Natural killer cell (primary cell): ENCODE measurements at regions not wholly inside any gene's neighbourhood (a gene's known extent, or its start where the extent isn't known, plus 50 kb on each side); places are given as distances from the start of the nearest gene placed in this dataset.
A peak's percentile ranks its signal among the peaks of the same experiment; 100 is the strongest.

Experiments
- ATAC-seq, 3 donors: fragments of 150-1000 bp in 2 of 3; fragments of 200-7000 bp in 1 of 3; cut with Tn5 transposase; 1 replicate in 1 of 3; 2 replicates in 2 of 3; pipeline ENCODE4 v1.10.0; 2021; ENCODE audit warnings: mild to moderate bottlenecking in 2 of 3, moderate library complexity in 2 of 3
- DNase-seq, 2 donors: peaks; one replicate each; pipeline versions ENCODE4 v3.0.0 to v3.0.0-alpha.2; 2013 to 2021; ENCODE audit warnings: mixed read lengths in 1 of 2
- H3K27ac ChIP-seq: one replicate; pipeline ENCODE4 v1.5.1; 2013; ENCODE audit warnings: mild to moderate bottlenecking, low read length
- H3K27me3 ChIP-seq: one replicate; pipeline ENCODE4 v1.6.1; 2013; ENCODE audit warnings: low read length; ENCODE audit not compliant: control insufficient read depth, insufficient read depth
- H3K36me3 ChIP-seq: one replicate; pipeline ENCODE4 v1.6.1; 2013; ENCODE audit warnings: low read length; ENCODE audit not compliant: control insufficient read depth, insufficient read depth
- H3K4me1 ChIP-seq: one replicate; pipeline ENCODE4 v1.6.1; 2013; ENCODE audit warnings: low read length; ENCODE audit not compliant: control insufficient read depth, insufficient read depth
- H3K4me3 ChIP-seq: one replicate; pipeline ENCODE4 v1.5.1; 2013; ENCODE audit warnings: low read length
- H3K9me3 ChIP-seq: one replicate; pipeline ENCODE4 v1.6.1; 2013; ENCODE audit warnings: low read length; ENCODE audit not compliant: control insufficient read depth, insufficient read depth
- H3K27ac Mint-ChIP-seq, 2 donors: one replicate each; pipeline ENCODE4 v1.8.0; 2022; ENCODE audit warnings: mild to moderate bottlenecking in 2 of 2, mixed read lengths in 2 of 2, moderate library complexity in 1 of 2
- H3K27me3 Mint-ChIP-seq, 2 donors: one replicate each; pipeline ENCODE4 v1.8.0; 2022; ENCODE audit warnings: low read depth in 2 of 2, mixed read lengths in 2 of 2
- H3K36me3 Mint-ChIP-seq: one replicate; pipeline ENCODE4 v1.8.0; 2022; ENCODE audit warnings: mixed read lengths
- H3K4me1 Mint-ChIP-seq, 2 donors: one replicate each; pipeline ENCODE4 v1.8.0; 2022; ENCODE audit warnings: mixed read lengths in 2 of 2
- H3K4me3 Mint-ChIP-seq: one replicate; pipeline ENCODE4 v1.8.0; 2022; ENCODE audit warnings: mild to moderate bottlenecking, moderate library complexity, mixed read lengths
- H3K9me3 Mint-ChIP-seq, 2 donors: one replicate each; pipeline ENCODE4 v1.8.0; 2022; ENCODE audit warnings: mixed read lengths in 2 of 2
- CTCF ChIP-seq: fragments of 200-600 bp; IDR thresholded peaks from one replicate; pipeline ENCODE4 v1.8.0; 2022; ENCODE audit warnings: antibody characterized with exemption
- WGBS: methylation state at CpG from one replicate; pipeline ENCODE4 v1.1.7; 2013; ENCODE audit warnings: missing lambda C conversion rate; ENCODE audit not compliant: insufficient coverage; 5-methylcytosine and 5-hydroxymethylcytosine counted together
- intact Hi-C: fragments of 100-400 bp; cut with micrococcal nuclease; formaldehyde crosslinking; loops from one replicate; pipeline ENCODE4 v1.14.2; 2022

GRCh38 chr4:96248225-96248624 is 408.3 kb downstream of the PDHA2 start:
- Mint-ChIP-seq H3K27me3 (no peaks in the 10 kb centered on the region), H3K9me3 (peaks cover 3 to 7% of the 10 kb centered on the region in 2 donors), H3K4me3 (no peak overlapping the region), H3K4me1 (no peaks in the 10 kb centered on the region), H3K27ac (no peak overlapping the region), H3K36me3 (peaks cover 12% of the 10 kb centered on the region)
- no peak for DNase-seq
- no peaks in the 10 kb centered on the region for H3K4me1 ChIP-seq
- no peaks in the 10 kb centered on the region for H3K36me3 ChIP-seq
- no peak overlapping the region for H3K27ac ChIP-seq
- no peak for TF ChIP-seq CTCF
- WGBS: 100% methylated on average over 3 of the region's 3 CpGs
- H3K27me3 ChIP-seq: no peaks in the 10 kb centered on the region
- peaks cover 2% of the 10 kb centered on the region for H3K9me3 ChIP-seq
- intact Hi-C loops: no loop called here
- ATAC-seq: no peak
- no peak overlapping the region for H3K4me3 ChIP-seq

- Mint-ChIP-seq H3K27ac (no peak overlapping the region), H3K27me3 (no peaks in the 10 kb centered on the region), H3K4me1 (peaks cover 0 to 6% of the 10 kb centered on the region in 2 donors), H3K36me3 (no peaks in the 10 kb centered on the region), H3K9me3 (peaks cover 5 to 7% of the 10 kb centered on the region in 2 donors), H3K4me3 (no peak overlapping the region)
- Histone ChIP-seq H3K4me1 (no peaks in the 10 kb centered on the region), H3K4me3 (no peak overlapping the region), H3K27me3 (no peaks in the 10 kb centered on the region), H3K9me3 (no peaks in the 10 kb centered on the region), H3K27ac (no peak overlapping the region), H3K36me3 (no peaks in the 10 kb centered on the region)
- 88% methylated on average over 2 of the region's 2 CpGs for WGBS
- DNase-seq: no peak
- no peak for ATAC-seq
- intact Hi-C loops: no loop called here
- no peak for TF ChIP-seq CTCF
These were observed 420.3 kb downstream of the PDHA2 start for GRCh38 chr4:96260064-96260682.

- TF ChIP-seq CTCF: no peak
- intact Hi-C loops: no loop called here
- ATAC-seq (peak in 1 of 3 donors; percentile 50), DNase-seq (no peak)
- WGBS: 56% methylated on average over 5 of the region's 5 CpGs
- Mint-ChIP-seq H3K9me3 (peaks cover 3 to 4% of the 10 kb centered on the region in 2 donors), H3K4me1 (peaks cover 0 to 6% of the 10 kb centered on the region in 2 donors), H3K36me3 (no peaks in the 10 kb centered on the region), H3K27me3 (no peaks in the 10 kb centered on the region), H3K27ac (no peak overlapping the region), H3K4me3 (no peak overlapping the region)
- Histone ChIP-seq H3K4me3 (no peak overlapping the region), H3K36me3 (no peaks in the 10 kb centered on the region), H3K4me1 (no peaks in the 10 kb centered on the region), H3K27ac (no peak overlapping the region), H3K27me3 (no peaks in the 10 kb centered on the region), H3K9me3 (peaks cover 3% of the 10 kb centered on the region)
These were observed 422.2 kb downstream of the PDHA2 start for GRCh38 chr4:96262057-96262456.

- TF ChIP-seq CTCF: no peak
- ATAC-seq: no peak
- H3K9me3 ChIP-seq: peaks cover 3% of the 10 kb centered on the region
- 64% methylated on average over 1 of the region's 1 CpG for WGBS
- Mint-ChIP-seq H3K9me3 (peaks cover 5 to 6% of the 10 kb centered on the region in 2 donors), H3K4me1 (peaks cover 0 to 6% of the 10 kb centered on the region in 2 donors), H3K27me3 (no peaks in the 10 kb centered on the region), H3K4me3 (no peak overlapping the region), H3K36me3 (no peaks in the 10 kb centered on the region), H3K27ac (no peak overlapping the region)
- no peaks in the 10 kb centered on the region for H3K27me3 ChIP-seq
- no peaks in the 10 kb centered on the region for H3K36me3 ChIP-seq
- no peak for DNase-seq
- H3K4me3 ChIP-seq: no peak overlapping the region
- H3K27ac ChIP-seq: no peak overlapping the region
- intact Hi-C loops: no loop called here
- no peaks in the 10 kb centered on the region for H3K4me1 ChIP-seq
These were observed 423.4 kb downstream of the PDHA2 start for GRCh38 chr4:96263291-96263690.
